HG02885 (cell line): ENCODE measurements at regions not wholly inside any gene's neighbourhood (a gene's known extent, or its start where the extent isn't known, plus 50 kb on each side); places are given as distances from the start of the nearest gene placed in this dataset.

Experiments used
- ATAC-seq: cut with Tn5 transposase; IDR thresholded peaks from one replicate; pipeline ENCODE4 v1.9.1; 2021; ENCODE audit warnings: mild to moderate bottlenecking; ENCODE audit not compliant: unreplicated experiment, poor library complexity

DNA sequence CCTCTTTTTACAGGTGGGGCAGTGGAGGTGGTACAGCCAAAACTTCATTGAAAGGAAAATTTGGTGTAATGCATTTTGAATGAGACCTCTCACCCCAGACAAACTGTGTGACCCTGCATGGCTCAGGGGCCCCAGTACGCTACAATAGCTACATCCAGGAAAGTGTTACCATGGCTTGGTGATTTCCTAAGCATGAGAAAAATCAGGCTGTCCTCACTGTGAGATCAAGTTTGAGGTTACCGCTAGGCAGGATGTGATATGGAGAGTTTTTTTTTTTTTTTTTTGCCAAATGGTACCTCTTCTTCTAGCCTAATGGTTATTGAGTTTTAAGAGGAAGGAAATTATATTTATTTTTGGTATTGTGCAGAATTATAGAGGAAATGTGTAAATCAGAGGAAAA is 305.3 kb downstream of the CD83 start:
- ATAC-seq = no peak

DNA sequence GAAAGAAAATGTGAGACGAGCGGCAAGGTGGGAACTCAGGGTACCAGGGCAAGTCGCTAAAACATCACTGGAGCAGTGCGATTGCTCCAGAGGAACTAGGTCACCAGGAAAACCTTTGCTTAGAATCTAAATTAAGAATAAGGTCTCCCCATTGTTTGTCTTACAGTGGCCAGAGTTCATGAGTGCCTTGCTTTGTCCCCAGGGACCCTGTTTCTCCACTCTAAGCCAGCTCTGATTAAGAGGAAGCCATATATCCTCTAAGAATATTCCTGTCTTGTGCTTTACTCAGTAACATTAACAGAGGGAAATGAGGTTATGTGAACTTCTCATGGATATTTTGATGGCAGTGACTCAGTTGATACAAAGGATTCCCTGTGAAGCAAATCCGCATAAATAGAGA is 305.8 kb downstream of the CD83 start:
- ATAC-seq = no peak

- ATAC-seq = no peak
Measured at GRCh38 chr6:14423955-14424354, 306.4 kb downstream of the CD83 start.

DNA sequence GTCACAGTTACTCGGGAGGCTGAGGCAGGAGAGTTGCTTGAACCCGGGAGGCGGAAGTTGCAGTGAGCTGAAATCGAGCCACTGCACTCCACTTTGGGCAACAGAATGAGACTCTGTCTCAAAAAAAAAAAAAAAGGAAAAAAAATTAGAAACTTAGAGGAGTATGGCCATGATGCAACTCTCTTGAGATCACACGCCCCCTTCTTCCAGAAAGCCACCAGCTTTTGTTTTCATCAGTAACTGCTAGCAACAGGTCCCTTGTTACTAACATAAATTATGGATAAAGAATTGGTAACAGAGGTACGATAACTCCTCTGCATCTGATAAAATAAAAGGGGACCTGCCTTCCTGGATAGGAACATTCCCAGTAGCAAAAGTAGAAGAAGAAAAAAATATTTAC is 308.2 kb downstream of the CD83 start:
- no peak for ATAC-seq

DNA sequence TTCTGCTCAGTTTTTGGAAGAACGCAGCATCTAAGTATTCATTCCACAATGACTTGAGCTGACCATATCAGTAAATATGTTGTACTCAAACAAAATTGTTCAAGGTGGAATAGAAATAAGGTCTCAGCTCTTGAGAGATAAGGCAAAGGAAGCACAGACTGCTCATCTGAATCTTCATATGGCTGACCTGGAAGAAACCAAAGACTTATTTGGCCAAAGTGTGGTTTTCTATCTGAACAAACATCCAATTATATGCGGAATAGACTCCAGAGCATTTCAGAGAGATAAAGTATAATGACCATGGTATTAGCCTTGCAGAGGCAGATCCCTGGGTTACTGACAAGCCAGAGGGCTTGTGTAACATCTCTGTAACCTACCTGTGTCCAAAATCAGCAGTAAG is 308.7 kb downstream of the CD83 start:
- ATAC-seq = no peak

- ATAC-seq = no peak
Measured at GRCh38 chr6:14428269-14428668, 310.7 kb downstream of the CD83 start.

- ATAC-seq = no peak
Measured at GRCh38 chr6:14429396-14429795, 311.8 kb downstream of the CD83 start.

GRCh38 chr6:14430218-14430617 is 312.6 kb downstream of the CD83 start:
- ATAC-seq = no peak

DNA sequence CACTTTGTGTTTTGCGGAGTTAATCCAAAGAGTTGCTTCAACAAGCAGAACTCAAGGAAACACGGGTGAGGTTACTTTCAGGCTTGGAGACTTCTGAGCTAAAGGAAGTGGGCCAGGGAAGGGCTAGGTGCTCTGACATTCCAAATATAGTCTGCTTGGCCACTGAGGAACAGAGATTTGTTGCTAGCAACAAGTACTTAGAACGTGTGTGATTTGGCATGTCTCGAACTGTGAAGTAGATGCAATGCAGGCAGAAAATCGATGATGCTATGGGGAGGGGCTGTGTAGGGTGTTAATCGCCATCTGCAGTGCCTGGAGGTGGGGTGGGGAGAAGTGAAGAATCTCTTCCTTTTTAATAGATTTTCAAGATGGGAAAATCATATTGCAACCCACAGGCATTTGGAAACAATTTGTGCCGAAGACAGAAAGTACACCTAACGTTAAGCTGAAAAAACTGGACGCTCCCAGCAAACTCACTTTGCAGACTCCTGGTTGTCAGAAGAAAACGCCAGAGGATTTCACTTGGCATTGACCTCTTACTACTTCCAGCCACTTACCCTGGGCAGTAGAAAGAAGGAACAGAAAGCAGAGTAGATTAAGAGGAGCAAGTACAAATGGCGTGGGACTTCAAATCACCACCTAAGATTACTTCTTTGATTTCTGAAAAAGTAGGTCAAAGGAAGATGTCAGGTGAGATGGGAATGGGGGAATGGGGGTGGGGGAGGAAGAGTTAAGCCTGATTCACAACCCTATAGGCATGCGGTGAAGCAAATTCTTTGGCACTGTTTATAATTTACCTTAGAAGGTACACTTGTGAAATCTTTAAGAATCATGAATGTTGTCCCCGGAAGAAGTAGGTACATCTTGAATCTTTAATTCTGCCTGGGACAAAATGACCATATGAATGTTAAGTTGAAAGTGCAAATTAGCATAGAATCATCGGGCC is 314.1 kb downstream of the CD83 start:
- ATAC-seq = no peak

- no peak for ATAC-seq
Measured at GRCh38 chr6:14434916-14435690, 317.5 kb downstream of the CD83 start.

DNA sequence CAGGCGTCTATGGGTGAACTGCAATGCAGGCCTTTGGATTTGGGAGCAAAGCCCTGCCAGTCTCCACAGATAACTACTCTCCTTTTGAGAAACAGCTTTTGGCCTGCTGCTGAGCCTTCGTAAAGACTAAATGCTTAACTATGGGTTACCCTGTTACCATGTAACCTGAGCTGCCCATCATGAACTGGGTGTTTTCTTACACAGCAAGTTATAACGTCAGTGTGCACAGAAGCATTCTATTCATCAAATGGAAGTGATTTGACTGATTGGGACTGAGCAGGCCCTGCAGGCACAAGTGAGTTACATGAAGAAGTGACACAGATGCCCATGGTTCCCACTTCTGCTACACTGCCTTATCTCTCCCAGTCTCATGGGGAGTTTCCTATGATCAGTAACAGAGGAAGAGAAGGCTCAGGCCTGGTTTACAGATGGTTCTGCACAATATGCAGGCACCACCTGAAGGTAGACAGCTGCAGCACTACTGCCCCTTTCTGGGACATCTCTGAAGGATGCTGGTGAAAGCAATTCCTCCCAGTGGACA is 319.1 kb downstream of the CD83 start:
- no peak for ATAC-seq

DNA sequence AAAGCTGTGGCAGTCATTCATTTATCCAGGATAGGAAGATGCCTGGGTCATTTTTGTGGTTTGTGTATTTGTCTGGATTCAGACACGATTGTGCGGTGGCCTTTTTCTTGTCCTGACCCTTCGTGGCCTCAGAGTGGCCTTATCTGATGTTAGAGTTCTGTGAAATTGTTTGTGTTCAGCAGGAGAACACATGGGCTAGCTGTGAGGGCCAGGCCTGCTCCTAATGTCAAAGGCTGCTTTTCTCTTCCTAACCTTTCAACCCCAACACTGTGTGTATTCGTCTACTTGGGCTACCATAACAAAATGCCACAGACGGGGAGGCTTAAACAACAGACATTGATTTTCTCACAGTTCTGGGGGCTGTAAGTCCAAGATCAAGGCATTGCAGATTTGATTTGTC is 321.8 kb downstream of the CD83 start:
- no peak for ATAC-seq

DNA sequence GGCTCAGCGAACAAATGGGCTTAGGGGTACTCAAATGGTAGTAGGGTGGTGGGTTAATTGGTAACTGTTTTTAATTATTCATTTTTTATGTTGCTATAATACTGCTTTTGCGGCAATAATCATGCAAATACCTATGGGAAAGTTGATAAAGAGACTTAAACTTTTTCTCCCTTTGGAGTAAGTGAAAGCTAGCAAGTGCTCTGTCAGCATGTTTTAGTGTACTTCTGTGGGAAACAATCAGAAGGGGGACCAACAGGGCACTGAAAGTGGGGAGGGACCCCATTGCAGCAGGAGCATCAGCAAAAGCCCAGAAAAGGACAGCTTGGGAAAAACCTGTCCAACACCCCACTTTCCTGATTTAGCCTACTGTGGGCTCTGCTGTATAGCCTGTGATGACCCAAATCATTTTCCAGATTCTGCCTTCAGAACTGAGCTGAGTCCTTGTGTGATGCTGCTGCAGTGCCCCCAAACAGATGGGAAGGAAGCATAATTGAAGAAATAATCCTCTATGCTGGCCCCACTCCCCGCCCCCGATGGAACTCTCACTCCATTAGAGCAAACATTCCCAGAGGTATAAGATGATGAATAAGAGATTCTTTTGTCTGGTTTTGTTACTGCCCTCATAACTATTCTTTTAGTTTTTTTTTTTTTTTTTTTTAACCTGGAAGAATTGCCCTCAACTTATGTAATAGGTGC is 322.8 kb downstream of the CD83 start:
- no peak for ATAC-seq

GRCh38 chr6:14440940-14441781 is 323.6 kb downstream of the CD83 start:
- ATAC-seq = no peak

GRCh38 chr6:14442242-14442641 is 324.7 kb downstream of the CD83 start:
- ATAC-seq = no peak

DNA sequence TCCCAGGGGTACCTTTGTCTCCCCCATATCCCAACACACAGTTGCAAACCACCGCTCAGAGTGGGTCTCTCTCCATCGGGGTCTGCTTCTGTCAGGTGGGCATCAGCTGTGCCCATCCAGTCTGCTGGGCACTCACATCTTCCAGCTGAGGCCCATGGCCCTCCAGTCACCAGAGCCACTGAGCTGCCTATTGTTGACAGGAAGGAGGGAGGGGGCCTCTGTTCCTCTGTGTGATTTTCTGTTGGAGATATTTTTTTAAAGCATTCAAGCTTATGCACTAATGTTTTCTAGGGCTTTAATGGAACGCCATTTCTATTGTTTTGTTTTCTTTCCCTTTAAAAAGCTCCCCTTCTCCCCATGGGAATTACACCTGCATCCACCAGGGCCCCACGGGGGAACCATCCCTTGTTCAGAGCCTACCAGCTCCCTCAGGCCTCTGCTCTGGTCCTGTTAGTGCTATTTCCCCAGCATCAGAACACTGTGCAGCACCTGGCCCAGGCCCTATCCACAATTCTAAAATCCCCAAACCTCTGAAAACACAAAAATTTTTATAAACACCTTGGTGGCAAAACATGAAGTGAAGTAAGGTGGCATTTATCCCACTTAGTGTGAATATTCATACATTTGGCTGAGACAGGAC is 326.2 kb downstream of the CD83 start:
- no peak for ATAC-seq

GRCh38 chr6:14444295-14444972 is 326.9 kb downstream of the CD83 start:
- ATAC-seq = no peak

GRCh38 chr6:14447240-14447639 is 329.7 kb downstream of the CD83 start:
- ATAC-seq = no peak

- ATAC-seq = no peak
Measured at GRCh38 chr6:14448246-14448645, 330.7 kb downstream of the CD83 start.
